ENCODE measurements at regions not wholly inside any gene's neighbourhood (a gene's known extent, or its start where the extent isn't known, plus 50 kb on each side); places are given as distances from the start of the nearest gene placed in this dataset.

DNA sequence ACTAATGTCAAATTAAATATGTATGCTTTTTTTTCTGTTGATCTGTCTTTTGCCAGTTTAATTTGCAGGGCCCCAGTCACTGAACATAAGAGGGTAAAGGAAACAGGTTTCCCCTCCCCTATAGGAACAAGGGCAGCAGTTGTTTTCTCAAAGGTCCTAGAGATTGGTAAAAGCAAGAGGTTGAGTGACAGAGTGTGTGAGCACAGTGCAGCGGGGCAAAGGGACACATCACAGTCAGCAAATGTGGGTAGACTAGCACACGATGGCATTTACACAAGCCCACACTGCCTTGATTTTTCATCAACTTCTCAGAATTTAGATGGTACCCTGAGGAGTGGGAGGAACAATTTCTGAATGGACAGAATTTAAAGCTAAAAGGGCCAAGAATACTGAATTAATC is 138.7 kb upstream of the MYLIP start (continued):
- TF ChIP-seq, protein P1, sequence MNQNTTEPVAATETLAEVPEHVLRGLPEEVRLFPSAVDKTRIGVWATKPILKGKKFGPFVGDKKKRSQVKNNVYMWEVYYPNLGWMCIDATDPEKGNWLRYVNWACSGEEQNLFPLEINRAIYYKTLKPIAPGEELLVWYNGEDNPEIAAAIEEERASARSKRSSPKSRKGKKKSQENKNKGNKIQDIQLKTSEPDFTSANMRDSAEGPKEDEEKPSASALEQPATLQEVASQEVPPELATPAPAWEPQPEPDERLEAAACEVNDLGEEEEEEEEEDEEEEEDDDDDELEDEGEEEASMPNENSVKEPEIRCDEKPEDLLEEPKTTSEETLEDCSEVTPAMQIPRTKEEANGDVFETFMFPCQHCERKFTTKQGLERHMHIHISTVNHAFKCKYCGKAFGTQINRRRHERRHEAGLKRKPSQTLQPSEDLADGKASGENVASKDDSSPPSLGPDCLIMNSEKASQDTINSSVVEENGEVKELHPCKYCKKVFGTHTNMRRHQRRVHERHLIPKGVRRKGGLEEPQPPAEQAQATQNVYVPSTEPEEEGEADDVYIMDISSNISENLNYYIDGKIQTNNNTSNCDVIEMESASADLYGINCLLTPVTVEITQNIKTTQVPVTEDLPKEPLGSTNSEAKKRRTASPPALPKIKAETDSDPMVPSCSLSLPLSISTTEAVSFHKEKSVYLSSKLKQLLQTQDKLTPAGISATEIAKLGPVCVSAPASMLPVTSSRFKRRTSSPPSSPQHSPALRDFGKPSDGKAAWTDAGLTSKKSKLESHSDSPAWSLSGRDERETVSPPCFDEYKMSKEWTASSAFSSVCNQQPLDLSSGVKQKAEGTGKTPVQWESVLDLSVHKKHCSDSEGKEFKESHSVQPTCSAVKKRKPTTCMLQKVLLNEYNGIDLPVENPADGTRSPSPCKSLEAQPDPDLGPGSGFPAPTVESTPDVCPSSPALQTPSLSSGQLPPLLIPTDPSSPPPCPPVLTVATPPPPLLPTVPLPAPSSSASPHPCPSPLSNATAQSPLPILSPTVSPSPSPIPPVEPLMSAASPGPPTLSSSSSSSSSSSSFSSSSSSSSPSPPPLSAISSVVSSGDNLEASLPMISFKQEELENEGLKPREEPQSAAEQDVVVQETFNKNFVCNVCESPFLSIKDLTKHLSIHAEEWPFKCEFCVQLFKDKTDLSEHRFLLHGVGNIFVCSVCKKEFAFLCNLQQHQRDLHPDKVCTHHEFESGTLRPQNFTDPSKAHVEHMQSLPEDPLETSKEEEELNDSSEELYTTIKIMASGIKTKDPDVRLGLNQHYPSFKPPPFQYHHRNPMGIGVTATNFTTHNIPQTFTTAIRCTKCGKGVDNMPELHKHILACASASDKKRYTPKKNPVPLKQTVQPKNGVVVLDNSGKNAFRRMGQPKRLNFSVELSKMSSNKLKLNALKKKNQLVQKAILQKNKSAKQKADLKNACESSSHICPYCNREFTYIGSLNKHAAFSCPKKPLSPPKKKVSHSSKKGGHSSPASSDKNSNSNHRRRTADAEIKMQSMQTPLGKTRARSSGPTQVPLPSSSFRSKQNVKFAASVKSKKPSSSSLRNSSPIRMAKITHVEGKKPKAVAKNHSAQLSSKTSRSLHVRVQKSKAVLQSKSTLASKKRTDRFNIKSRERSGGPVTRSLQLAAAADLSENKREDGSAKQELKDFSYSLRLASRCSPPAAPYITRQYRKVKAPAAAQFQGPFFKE (tag by site-specific recombination; IDR thresholded peaks at IDR 0.05; ENCODE audit: borderline replicate concordance): no peak
- TF ChIP-seq ZNF114 (tag by site-specific recombination; IDR thresholded peaks at IDR 0.05): no peak
- TF ChIP-seq, protein P2, sequence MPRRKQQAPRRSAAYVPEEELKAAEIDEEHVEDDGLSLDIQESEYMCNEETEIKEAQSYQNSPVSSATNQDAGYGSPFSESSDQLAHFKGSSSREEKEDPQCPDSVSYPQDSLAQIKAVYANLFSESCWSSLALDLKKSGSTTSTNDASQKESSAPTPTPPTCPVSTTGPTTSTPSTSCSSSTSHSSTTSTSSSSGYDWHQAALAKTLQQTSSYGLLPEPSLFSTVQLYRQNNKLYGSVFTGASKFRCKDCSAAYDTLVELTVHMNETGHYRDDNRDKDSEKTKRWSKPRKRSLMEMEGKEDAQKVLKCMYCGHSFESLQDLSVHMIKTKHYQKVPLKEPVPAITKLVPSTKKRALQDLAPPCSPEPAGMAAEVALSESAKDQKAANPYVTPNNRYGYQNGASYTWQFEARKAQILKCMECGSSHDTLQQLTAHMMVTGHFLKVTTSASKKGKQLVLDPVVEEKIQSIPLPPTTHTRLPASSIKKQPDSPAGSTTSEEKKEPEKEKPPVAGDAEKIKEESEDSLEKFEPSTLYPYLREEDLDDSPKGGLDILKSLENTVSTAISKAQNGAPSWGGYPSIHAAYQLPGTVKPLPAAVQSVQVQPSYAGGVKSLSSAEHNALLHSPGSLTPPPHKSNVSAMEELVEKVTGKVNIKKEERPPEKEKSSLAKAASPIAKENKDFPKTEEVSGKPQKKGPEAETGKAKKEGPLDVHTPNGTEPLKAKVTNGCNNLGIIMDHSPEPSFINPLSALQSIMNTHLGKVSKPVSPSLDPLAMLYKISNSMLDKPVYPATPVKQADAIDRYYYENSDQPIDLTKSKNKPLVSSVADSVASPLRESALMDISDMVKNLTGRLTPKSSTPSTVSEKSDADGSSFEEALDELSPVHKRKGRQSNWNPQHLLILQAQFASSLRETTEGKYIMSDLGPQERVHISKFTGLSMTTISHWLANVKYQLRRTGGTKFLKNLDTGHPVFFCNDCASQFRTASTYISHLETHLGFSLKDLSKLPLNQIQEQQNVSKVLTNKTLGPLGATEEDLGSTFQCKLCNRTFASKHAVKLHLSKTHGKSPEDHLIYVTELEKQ (tag by site-specific recombination; IDR thresholded peaks at IDR 0.05; ENCODE audit: borderline replicate concordance): no peak

DNA sequence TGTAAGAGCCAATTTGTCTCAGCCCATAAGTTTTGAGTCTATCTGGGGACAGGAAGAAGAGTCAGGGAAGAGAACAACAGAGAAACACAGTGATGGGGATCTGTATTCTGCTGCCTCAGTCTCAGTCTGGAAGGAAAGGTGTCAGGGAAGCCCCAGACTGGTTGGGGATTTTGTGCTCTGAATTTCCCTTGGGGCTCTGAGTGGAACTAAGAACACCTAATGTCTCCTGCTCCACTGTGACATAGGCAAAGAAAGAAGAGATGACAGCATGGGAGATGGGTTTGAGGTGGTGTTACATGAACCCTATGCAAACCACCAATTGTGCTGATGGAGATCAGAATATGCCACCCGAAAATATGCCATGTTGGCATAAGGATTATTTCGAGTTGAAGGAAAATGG is 139.5 kb upstream of the MYLIP start:
- Histone ChIP-seq H3K4me3 (ENCODE audit: low read depth, low read length) (no peak overlapping the region), H3K9me3 (ENCODE audit: control insufficient read depth, insufficient read depth, low read depth, low read length) (no peaks in the 10 kb centered on the region), H3K27ac (ENCODE audit: extremely low read depth, low read depth, low read length) (no peak overlapping the region), H3K36me3 (ENCODE audit: control insufficient read depth in 2 of 2, insufficient read depth in 1 of 2, low read length in 2 of 2) (no peaks in the 10 kb centered on the region), H3K4me1 (ENCODE audit: control insufficient read depth, insufficient read depth, low read length) (no peaks in the 10 kb centered on the region)
- CTCF ChIA-PET: interaction anchor here (0.7 kb wide), 1 partner anchor 153 kb away, joined by 4 read pairs; no protein-coding TSS in a partner anchor
- no peak for TF ChIP-seq ZNF404 (tag by site-specific recombination; IDR thresholded peaks at IDR 0.05)
- TF ChIP-seq ZNF202 (tag by site-specific recombination; IDR thresholded peaks at IDR 0.05; ENCODE audit: borderline replicate concordance): no peak
- no peak for TF ChIP-seq WT1 (tag by site-specific recombination; IDR thresholded peaks at IDR 0.05)
- POLR2A ChIA-PET: no interaction called here

DNA sequence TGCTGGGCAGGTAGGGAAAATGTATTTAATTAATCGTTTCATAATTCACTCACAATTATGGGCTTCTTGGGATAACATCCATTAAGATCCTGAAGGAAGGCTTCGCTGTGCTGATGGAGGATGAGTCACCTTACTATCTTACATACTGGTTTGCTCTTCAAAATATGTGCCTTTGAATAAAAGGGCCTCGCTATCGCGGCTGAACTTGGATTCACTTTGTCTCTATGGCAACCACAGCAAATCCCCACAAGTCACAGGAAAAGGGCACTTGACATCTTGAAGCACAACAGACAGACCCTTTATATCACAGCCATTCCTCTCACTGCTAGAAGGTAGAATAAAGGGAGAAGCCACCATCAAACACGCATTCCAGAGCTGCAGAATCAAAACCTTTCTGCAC is 141.3 kb upstream of the MYLIP start:
- no peak overlapping the region for H3K27ac ChIP-seq (ENCODE audit: extremely low read depth, low read depth, low read length)
- ChIA-PET POLR2A (interaction anchor here (0.5 to 0.6 kb wide), 2 partner anchors 13 to 34 kb away, joined by 3 to 4 read pairs; no protein-coding TSS in a partner anchor), CTCF (interaction anchor here (0.7 to 1.1 kb wide), 2 partner anchors 31 to 194 kb away, joined by 3 to 5 read pairs; no protein-coding TSS in a partner anchor)
- no peaks in the 10 kb centered on the region for H3K9me3 ChIP-seq (ENCODE audit: control insufficient read depth, insufficient read depth, low read depth, low read length)
- no peaks in the 10 kb centered on the region for H3K4me1 ChIP-seq (ENCODE audit: control insufficient read depth, insufficient read depth, low read length)
- no peaks in the 10 kb centered on the region for H3K36me3 ChIP-seq (ENCODE audit: control insufficient read depth in 2 of 2, insufficient read depth in 1 of 2, low read length in 2 of 2)
- H3K4me3 ChIP-seq (ENCODE audit: low read depth, low read length): no peak overlapping the region
- TF ChIP-seq ZNF658 (tag by site-specific recombination; IDR thresholded peaks at IDR 0.05) (no peak), ZNF777 (tag by site-specific recombination; IDR thresholded peaks at IDR 0.05; ENCODE audit: borderline replicate concordance) (no peak), OSR2 (tag by site-specific recombination; IDR thresholded peaks at IDR 0.05) (no peak), ZNF76 (tag by site-specific recombination; IDR thresholded peaks at IDR 0.05; ENCODE audit: borderline replicate concordance, low read depth) (no peak), ZNF664 (tag by site-specific recombination; IDR thresholded peaks at IDR 0.05) (no peak), SALL2 (tag by site-specific recombination; IDR thresholded peaks at IDR 0.05; ENCODE audit: borderline replicate concordance) (no peak), ZBTB7A (tag by site-specific recombination; IDR thresholded peaks at IDR 0.05; ENCODE audit: low read depth) (no peak)
- TF ChIP-seq, protein P3, sequence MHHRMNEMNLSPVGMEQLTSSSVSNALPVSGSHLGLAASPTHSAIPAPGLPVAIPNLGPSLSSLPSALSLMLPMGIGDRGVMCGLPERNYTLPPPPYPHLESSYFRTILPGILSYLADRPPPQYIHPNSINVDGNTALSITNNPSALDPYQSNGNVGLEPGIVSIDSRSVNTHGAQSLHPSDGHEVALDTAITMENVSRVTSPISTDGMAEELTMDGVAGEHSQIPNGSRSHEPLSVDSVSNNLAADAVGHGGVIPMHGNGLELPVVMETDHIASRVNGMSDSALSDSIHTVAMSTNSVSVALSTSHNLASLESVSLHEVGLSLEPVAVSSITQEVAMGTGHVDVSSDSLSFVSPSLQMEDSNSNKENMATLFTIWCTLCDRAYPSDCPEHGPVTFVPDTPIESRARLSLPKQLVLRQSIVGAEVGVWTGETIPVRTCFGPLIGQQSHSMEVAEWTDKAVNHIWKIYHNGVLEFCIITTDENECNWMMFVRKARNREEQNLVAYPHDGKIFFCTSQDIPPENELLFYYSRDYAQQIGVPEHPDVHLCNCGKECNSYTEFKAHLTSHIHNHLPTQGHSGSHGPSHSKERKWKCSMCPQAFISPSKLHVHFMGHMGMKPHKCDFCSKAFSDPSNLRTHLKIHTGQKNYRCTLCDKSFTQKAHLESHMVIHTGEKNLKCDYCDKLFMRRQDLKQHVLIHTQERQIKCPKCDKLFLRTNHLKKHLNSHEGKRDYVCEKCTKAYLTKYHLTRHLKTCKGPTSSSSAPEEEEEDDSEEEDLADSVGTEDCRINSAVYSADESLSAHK (tag by site-specific recombination; IDR thresholded peaks at IDR 0.05): no peak
- TF ChIP-seq, protein P4, sequence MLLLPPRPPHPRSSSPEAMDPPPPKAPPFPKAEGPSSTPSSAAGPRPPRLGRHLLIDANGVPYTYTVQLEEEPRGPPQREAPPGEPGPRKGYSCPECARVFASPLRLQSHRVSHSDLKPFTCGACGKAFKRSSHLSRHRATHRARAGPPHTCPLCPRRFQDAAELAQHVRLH (tag by site-specific recombination; IDR thresholded peaks at IDR 0.05): no peak
- TF ChIP-seq, protein P5, sequence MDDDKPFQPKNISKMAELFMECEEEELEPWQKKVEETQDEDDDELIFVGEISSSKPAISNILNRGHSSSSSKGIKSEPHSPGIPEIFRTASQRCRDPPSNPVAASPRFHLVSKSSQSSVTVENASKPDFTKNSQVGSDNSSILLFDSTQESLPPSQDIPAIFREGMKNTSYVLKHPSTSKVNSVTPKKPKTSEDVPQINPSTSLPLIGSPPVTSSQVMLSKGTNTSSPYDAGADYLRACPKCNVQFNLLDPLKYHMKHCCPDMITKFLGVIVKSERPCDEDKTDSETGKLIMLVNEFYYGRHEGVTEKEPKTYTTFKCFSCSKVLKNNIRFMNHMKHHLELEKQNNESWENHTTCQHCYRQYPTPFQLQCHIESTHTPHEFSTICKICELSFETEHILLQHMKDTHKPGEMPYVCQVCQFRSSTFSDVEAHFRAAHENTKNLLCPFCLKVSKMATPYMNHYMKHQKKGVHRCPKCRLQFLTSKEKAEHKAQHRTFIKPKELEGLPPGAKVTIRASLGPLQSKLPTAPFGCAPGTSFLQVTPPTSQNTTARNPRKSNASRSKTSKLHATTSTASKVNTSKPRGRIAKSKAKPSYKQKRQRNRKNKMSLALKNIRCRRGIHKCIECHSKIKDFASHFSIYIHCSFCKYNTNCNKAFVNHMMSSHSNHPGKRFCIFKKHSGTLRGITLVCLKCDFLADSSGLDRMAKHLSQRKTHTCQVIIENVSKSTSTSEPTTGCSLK (tag by site-specific recombination; IDR thresholded peaks at IDR 0.05): no peak
- TF ChIP-seq, protein P6, sequence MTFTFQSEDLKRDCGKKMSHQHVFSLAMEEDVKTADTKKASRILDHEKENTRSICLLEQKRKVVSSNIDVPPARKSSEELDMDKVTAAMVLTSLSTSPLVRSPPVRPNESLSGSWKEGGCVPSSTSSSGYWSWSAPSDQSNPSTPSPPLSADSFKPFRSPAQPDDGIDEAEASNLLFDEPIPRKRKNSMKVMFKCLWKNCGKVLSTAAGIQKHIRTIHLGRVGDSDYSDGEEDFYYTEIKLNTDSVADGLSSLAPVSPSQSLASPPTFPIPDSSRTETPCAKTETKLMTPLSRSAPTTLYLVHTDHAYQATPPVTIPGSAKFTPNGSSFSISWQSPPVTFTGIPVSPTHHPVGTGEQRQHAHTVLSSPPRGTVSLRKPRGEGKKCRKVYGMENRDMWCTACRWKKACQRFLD (tag by site-specific recombination; IDR thresholded peaks at IDR 0.05): no peak
